ENCODE measurements at regions not wholly inside any gene's neighbourhood (a gene's known extent, or its start where the extent isn't known, plus 50 kb on each side); places are given as distances from the start of the nearest gene placed in this dataset.
"Not testable (repeated sequence)": the region's sequence is repeated elsewhere in the genome, so short reads cannot be mapped to it uniquely, and the experiment has no call there.

DNA sequence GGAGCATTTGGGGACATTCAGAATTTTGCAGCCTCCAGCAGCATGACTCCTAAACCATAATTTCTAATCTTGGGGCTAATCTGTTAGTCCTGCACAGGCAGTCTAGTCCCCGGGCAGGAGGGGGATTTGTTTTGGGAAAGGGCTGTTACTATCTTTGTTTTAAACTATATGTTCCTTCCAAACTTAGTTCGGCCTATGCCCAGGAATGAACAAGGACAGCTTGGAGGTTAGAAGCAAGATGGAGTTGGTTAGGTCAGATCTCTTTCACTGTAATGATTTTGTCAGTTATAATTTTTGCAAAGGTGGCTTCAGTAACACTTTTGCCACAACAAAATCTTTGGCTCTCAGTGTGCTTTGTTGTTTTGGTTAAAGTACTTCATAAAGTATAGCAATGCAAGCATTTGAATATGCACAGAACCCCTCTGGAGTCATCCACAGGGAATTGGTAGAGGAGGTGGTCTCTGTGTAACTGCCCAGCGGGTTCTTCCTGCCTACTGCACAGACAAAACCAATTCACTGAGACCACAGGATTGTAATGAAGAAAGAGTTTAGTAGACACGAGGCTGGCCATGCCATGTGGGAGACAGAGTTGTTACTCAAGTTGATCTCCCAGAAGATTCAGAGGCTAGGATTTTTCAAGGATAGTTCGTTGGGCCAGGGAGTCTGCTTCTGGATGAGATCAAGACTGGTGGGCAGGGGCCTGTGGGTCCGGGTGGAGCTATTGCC is 224.1 kb upstream of the MYLIP start:
- DNase-seq (ENCODE audit: low spot score) = no peak

- DNase-seq (ENCODE audit: low spot score) = no peak
These were observed 227.5 kb upstream of the MYLIP start for GRCh38 chr6:15901141-15902115.

GRCh38 chr6:15898693-15899092 is 230.2 kb upstream of the MYLIP start:
- no peak for DNase-seq (ENCODE audit: low spot score)

DNA sequence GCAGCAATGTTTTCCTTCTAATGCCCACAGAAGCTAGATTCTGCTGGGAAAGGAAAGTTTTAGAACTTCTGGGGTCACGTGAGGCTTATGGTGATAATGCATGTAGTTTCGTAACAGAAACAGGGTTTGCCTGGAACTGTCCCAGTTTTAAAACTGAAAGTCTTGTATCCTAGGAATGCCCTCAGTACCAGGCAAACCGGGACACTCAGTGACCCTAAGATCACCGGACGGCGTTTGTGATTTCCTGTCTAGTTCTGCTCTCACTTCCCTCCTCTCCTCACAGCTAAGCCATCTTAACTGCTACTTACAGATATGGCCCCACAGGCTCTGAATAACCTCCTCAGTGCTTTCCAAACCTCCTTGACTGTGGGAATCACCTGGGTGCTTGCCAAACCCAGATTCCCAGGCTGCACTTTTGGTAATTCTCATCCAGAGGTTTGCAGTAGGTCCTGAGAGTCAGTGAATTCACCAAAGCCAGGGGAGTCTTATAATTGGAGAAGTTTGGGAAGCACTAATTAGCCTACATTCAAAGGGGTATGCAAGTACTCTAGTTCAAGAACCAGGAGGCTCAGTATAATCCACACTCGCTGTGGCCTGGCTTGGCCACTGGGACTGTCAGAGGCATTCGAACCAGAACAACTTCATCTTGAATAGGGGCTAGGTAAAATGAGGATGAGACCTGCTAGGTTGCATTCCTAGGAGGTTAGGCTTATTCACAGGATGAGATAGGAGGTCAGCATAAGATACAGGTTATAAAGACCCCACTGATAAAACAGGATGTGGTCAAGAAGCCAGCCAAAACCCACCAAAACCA is 231.6 kb upstream of the MYLIP start:
- peak; percentile 6 for DNase-seq (ENCODE audit: low spot score)

DNA sequence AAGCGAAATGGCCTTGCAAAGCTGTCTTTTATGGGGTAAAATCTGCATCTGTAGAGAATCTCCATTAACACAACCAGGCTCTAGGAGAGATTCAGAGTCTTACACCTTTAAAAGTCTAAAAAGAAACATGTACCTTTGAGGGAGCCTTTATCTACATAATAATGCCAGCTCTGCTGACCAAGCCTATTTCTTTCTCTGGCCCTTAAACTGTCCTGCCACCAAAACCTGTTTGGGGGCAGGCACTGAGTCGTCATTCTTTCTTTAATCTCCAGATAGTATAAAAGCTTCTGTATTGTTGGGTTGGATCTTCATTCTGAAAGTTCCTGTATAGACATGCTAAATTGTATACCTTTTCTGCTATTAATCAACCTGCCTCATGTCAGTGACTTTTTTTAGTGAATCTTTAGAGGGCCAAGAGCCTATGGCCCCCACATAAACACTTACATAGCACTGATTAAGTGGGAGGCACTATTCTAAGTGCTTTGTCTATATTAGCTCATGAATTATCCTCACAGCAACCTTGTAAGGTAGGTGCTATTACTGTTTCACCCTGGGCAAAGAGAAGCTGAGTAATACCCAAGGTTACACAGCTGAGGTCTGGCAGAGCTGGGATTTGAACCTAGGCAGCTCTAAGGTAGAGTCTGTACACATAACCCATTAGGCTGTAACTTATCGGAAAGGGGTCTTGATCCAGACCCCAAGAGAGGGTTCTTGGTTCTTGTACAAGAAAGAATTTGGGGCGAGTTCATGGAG is 232.3 kb upstream of the DTNBP1 start:
- DNase-seq (ENCODE audit: low spot score) = no peak

- peak; percentile 11 for DNase-seq (ENCODE audit: low spot score)
These were observed 230.9 kb upstream of the DTNBP1 start for GRCh38 chr6:15893556-15894253.

- no peak for DNase-seq (ENCODE audit: low spot score)
These were observed 229.5 kb upstream of the DTNBP1 start for GRCh38 chr6:15892369-15892768.

- no peak for DNase-seq (ENCODE audit: low spot score)
These were observed 226.3 kb upstream of the DTNBP1 start for GRCh38 chr6:15888798-15889772.

- no peak for DNase-seq (ENCODE audit: low spot score)
These were observed 224.9 kb upstream of the DTNBP1 start for GRCh38 chr6:15887491-15888461.

DNA sequence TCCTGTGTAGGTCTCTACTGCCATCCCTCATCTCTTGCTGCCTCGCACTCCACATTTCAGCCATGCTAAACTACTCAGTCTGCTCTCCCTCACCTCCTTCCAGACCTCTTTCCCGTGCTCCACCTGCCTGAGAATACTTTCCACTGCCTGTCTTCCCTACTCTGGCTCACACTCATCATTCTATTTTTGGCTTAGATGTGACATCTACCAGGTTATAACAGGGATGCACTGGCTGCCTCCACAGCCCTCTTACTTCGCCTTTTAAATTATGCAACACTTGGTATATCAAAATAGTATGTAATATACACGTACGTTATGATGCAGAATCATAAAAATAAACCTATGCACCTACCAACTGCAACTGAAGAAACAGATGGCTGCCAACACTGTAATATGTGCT is 222.8 kb upstream of the DTNBP1 start:
- DNase-seq (ENCODE audit: low spot score) = no peak

DNA sequence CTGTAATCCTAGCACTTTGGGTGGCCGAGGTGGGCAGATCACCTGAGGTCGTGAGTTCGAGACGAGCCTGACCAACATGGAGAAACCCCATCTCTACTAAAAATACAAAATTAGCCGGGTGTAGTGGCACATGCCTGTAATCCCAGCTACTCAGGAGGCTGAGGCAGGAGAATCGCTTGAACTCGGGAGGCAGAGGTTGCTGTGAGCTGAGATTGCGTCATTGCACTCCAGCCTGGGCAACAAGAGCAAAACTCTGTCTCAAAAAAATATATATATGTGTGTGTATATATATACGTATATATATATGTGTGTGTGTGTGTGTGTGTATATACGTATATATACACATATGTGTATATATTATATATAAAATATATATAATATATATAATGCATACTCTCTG is 220.8 kb upstream of the DTNBP1 start:
- DNase-seq (ENCODE audit: low spot score) = not testable (repeated sequence)

GRCh38 chr6:15882915-15883314 is 220.1 kb upstream of the DTNBP1 start:
- no peak for DNase-seq (ENCODE audit: low spot score)

DNA sequence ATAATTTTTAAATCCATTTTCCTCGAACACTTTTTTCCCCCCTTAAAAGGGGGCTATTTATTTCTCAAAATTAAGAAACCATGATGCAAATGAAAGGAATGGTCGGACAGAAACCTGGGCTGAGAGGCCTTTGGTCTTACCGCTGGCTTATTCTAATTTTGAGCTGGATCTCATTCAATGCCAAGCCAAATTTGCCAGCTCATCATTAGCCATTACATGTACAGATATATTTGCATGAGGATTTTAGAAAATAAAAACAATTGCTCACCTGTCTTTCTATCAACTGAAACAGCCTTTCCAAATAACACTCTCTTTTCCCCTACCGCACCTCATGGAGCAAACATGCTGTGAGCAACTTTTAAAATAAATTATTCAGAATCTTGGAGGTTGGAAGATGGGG is 219.5 kb upstream of the DTNBP1 start:
- DNase-seq (ENCODE audit: low spot score) = no peak

DNA sequence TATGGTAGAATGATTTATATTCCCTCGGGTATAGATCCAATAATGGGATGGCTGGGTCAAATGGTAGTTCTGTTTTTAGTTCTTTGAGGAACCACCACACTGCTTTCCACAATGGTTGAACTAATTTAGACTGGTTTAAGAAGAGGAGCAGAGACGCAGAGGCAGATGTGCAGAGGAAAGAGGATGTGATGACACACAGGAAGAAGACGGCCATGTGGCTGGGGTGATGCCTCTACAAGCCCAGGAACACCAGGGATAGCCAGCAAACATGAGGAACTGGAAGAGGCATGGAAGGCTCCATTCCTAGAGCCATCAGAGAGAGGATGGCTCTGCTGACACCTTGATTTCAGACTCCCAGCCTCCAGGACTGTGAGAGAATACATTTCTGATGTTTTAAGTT is 218.3 kb upstream of the DTNBP1 start:
- no peak for DNase-seq (ENCODE audit: low spot score)

GRCh38 chr6:15880262-15880973 is 217.6 kb upstream of the DTNBP1 start:
- no peak for DNase-seq (ENCODE audit: low spot score)

DNA sequence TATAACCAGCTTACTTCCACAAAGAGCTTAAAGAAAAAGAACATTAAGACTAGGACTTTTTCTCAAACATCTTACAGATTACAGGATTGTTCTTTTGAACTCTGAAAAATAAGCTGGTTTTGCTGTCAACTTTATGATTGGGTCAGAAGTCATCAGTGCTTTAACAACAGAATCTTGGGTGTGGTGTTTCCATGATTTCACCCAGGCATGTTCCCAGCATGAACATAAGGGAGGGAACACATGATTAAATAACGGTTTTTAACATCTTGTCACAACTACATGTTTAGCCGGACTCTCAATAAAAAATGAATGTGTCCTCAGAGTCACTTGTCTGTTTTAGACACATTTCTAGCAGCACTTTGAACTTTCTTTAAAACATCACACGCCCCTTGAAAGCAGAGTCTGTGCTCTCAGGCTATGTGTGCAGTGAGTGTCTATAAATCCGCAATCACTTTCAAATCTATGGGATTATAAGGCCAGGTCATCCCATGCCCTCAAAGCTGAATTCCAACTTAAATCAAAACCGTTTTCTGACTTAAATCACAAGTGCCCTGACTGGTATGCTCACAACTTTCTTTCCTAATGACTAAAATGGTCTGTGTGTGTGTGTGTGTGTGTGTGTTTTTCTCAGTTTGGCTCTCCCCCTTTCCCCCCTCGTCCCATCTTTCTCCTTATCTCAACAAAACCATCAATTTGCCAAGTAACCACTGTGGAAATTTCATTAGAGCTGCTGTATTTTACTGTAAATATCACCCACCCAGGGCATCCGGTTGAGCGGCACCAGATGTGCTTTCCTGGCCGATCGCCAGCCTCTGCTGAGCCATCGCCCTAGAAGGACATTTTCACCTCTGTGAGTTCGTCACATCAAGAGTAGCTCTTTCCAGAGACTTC is 216.8 kb upstream of the DTNBP1 start:
- DNase-seq (ENCODE audit: low spot score) = peak; percentile 21

GRCh38 chr6:15877231-15877630 is 214.4 kb upstream of the DTNBP1 start:
- DNase-seq (ENCODE audit: low spot score) = no peak
